Right hindlimb (tissue), 1 donor: ENCODE measurements at regions not wholly inside any gene's neighbourhood (a gene's known extent, or its start where the extent isn't known, plus 50 kb on each side); places are given as distances from the start of the nearest gene placed in this dataset.
"Not testable (repeated sequence)": the region's sequence is repeated elsewhere in the genome, so short reads cannot be mapped to it uniquely, and the experiment has no call there.

Experiments used
- DNase-seq: peaks from one replicate; pipeline ENCODE4 v3.0.0-alpha.2; 2018

DNA sequence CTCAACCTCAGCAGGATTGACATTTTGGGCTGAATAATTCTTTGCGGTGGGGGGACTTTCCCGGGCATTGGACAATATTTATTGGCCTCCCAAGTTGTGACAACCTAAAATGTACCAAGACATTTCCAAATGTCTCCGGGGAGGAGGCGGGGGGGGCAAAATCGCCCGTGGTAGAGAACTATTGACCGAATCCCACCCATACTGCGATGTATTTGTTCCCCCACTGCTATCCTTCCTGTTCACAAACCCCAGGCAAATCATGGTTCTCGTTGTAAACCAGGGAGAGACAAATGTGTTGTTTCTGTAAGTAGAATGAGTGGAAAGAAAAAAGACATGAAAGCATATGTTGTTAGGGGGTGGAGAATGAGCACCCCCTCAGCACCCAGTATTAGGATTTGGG, 141.9 kb downstream of the PSAT1 start:
- DNase-seq, result no peak

DNA sequence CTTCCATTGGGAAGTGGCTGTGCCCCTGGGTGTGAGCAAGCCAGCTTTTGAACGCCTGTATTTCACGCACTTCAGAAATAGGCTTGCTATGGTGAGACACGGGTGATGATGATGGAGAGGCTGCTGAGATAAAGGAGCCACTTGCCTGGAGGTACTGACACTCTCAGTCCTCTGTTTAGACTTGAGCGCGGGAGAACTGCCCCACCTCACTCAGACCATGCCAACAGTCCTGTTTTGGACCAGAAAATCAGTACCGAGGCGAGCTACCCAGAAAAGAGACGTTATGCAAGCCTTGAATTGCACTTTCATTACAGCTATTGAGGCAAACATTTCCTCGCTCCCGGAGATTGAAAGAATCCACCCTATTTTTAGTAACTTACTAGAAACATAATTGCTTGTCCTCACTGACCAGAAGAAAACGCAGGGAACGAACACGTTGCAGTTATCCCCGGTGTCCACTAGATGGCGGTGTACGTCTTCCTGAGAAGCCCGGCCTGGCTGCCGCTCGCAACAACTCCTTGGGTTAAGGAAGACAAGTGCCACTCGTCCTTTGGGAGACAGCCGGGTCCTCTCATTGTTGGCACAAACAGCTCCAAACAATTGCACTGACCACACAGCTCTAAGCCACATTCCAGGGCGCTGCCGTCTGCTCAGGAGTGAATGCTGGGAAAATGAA, 142.4 kb downstream of the PSAT1 start:
- peak; percentile 88 for DNase-seq

DNA sequence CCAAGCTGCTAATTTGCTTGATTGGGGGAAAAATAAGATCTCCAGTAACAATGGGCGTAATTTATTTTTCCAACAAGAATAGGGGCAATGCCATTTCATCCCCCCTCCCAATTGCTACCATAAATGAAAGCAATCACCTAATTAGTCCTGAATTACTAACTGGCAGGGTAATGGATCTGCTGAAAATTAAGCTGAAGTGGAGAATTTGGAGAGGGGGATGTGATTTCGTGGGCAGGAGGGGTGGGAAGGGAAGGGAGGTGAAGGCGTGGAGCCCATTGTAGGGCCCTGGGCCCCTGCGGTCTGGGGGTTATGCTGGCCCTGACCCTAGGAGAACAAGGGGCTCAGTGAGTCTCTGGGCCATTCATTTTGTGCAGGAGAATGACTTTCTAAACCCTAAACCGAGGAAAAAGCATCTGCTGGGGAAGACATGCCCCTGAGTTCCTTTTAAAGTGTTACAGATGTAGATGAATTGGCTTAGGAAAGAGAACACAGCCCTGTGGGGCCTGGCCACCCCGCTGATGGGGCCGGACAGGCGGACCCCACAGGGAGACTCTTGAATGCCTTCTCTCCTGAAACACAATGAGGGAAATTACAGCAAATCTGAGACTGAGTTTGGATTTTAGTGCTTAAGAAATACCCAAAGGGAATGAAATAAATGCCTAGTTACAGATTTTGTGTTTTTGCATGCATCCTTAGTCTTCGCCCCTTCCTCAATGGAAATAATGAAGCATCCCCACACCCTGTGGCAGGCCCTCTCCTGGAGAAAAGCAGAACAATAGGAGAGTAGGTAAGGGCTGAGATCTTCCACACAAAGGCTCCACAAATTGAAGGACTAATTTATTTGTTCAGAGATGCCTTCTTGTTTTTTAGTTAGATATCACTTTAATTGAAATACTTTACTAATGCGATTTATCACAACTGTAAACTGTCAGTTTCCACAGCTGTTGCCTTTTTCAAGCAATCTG, 143.2 kb downstream of the PSAT1 start:
- DNase-seq, result no peak

DNA sequence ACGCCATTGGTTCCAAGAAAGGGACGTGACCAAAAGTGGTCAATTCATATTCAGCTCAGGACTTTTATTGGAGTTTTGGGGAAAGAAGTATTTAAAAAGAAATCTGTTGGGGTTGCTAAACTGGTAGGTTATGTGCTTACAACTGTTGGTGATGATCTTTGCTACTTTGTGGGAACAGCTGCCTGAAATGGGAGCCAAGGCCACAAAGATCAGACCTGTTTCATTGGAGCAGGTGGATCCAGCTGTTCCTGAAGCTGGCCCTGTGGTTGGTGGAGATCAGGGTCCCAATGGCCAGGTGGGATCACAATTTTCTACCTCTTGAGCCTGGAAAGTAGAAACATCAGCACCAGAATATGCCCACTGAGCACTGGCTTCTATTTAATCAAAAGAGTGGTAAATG, 144.5 kb downstream of the PSAT1 start:
- DNase-seq, result no peak

DNA sequence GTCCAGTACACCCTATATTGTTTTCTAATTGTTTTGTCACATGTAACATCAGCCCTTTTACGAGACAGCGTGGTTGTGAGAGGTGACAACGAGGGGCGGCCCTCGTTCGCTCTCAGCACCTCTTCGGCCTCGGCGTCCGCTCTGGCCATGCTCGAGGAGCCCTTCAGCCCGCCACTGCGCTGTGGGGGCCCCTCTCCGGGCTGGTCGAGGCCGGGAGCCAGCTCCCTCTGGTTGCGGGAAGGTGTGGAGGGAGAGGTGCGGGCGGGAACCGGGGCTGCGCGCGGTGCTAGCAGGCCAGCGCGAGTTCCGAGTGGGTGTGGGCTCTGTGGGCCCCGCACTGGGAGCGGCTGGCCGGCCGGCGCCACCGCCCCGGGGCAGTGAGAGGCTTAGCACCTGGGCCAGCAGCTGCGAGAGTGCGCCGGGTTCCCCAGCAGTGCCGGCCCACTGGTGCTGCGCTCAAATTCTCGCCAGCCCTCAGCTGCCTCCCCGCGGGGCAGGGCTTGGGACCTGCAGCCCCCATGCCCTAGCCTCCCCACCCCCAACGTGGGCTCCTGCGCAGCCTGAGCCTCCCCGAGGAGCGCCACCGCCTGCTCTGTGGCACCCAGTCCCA, 145.0 kb downstream of the PSAT1 start:
- DNase-seq, result no peak

DNA sequence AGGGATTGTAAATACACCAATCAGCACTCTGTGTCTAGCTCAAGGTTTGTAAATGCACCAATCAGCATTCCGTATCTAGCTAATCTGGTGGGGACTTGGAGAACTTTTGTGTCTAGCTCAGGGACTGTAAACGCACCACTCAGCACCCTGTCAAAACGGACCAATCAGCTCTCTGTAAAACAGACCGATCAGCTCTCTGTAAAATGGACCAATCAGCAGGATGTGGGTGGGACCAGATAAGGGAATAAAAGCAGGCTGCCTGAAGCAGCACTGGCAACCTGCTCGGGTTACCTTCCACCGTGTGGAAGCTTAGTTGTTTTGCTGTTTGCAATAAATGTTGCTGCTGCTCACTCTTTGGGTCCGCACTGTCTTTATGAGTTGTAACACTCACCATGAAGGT, 145.7 kb downstream of the PSAT1 start:
- DNase-seq, result not testable (repeated sequence)

DNA sequence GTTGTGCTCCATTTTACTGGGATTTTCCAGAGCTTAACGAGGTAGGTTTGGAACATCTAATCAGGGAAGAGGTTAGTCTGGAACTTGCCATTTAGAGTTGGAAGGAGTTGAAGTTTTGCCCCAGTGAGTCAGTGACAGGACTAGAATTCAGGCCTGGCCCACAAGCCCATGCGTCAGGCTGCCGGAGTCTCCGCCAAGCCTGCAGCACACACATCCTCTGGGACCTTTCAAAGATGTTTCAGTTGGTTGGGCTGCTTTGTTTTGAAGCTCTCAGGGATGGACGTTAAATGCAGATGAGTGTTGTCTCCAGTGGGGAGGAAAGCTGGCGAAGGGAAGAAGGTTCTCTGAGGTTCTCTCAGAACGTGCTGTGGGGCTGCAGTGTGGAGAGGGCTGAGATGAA, 147.0 kb downstream of the PSAT1 start:
- DNase-seq, result no peak

DNA sequence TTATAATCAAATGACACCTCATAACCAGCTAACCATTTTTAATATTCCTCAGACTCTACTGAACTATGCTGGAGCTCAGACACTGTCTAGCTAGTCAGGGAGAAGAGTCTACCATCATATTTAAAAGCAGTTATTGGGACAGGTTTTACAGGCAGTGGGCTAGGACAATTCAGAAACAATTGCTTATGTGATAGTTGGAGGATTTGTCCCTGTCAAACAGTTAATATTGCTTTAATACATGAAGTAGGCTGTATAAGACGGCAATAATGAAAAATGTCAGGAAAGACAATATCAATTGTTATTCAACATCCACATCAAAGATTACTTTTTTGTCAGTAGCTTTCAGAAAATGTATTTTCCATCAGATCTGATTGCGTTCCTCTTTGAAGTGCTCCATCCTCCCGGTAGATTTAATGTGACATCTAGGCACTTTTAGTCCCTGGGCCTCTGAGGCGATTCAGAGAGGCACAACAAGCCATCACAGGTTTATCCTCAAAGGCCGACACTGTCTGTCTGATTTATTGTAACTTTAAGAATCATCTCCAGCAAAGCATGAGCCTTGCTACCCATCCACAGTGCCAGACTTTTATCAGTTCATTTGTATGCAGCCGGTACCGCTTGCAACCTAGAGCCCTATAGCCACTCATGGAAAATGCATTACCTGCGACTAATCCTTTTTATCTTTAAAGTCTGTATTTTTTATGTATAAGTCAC, 152.2 kb downstream of the PSAT1 start:
- no peak for DNase-seq

DNA sequence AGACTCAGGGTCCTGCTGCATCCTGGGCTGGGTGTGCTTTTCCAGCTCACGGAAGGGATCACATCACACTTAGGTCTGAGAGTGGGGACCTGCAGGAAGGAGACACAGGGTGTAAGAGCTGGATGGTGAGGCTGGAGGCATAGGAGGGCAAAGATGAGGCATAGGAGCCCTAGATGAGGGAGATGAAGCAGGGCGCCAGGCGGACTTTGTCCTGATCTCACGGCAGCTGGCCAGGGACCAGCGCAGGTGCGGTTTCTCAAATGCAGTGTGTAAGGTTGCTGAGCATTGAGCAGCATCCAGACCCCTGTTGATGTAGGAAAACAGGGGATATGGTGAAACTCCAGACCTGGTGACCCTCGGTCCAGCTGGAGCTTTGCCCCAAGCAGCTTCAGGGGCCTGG, 156.5 kb downstream of the PSAT1 start:
- no peak for DNase-seq

DNA sequence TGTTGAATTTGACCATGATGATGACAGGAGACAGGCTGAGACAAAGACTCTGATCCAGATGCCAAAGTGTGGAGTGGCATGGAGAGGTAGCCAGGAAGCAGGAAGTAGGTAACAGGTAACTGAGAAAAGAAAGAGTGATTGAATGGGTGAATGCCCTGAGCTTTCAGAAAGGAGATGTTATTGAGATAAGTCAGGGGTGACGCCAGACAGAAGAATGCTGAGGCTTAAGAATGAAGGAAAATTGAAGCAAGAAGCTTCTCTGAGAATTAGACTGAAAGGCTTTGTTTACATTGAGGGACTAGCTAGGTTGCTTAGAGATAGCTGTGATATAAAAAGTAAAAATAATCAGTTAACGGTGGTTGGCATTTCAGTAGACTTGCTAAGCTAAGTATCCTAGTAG, 165.7 kb downstream of the PSAT1 start:
- DNase-seq, result no peak

DNA sequence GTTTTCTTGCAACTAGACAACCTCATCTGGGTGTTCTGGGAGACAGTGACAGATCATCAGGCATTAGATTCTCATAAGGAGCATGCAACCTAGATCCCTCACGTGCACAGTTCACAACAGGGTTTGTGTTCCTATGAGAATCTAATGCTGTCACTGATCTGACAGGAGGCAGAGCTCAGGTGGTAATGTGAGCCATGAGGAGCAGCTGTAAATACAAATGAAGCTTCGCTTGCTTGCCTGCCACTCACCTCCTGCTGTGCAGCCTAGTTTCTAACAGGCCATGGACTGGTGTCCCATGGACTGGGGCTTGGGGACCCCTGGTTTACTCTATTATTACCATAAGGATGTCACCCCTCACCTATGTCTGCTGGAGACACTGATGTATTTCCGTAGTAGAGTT, 166.8 kb downstream of the PSAT1 start:
- no peak for DNase-seq

DNA sequence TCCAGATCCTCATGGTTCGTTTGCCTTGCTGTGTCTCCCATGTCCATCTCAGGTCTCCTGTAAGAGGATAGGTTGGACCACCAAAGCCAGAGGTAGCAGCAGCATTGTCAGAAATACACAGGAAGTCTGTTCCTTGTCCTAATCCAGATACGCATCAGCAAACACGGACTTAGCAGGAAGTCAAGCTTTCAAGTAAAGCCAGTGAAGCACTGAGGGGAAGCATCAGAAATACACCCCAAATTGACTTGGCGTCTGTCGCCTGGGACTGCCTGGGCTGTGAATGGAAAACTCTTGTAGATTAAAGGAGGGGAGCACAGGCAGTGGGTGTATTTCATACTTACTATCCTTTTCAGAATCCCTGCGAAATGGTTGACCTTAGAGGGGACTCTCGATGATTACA, 171.3 kb downstream of the PSAT1 start:
- no peak for DNase-seq

DNA sequence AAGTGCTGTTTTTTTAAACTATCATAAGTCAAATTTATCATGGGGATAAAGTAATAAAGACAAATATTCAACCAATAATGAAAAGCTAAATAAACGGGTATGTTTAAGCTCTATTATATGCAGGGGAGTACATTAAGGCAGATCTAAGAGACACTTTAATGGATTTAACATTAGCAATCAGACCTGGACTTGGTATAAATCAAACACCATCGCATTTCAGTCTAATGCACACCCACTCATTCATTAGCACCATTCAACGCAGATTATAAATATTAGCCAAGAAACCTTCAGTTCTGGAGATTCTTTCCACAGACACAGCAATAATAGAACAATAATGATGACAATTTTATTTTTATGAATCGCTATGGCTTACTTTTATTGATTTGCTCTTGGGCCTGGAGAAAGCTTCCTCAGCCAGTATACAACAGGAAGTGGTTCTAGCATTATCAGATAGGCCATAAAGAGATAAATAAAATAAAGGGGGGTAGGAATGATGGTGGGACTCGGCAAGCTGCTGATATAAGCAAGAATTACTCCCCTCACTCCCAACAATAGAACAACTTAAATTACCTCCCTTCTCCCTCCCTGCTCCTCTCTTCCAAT, 172.2 kb downstream of the PSAT1 start:
- no peak for DNase-seq

DNA sequence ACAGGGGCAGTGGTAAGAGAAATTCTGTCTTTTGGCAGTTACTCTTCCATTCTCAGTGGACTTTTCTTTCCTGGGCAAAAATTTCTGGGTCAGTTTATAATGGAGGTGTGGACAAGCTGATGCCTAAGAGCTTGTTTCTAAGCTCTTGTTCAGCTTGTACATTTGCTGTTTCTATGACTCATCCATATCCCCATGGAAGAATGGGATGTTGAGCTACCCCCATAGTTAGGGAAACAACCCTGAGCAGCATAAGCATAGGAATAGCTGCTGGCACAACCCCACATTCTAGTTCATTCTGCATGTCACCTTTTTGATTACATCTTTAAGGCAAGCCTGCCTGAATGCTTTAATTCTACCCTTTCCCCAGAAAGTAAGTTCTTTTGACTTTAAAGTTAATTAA, 173.3 kb downstream of the PSAT1 start:
- no peak for DNase-seq

DNA sequence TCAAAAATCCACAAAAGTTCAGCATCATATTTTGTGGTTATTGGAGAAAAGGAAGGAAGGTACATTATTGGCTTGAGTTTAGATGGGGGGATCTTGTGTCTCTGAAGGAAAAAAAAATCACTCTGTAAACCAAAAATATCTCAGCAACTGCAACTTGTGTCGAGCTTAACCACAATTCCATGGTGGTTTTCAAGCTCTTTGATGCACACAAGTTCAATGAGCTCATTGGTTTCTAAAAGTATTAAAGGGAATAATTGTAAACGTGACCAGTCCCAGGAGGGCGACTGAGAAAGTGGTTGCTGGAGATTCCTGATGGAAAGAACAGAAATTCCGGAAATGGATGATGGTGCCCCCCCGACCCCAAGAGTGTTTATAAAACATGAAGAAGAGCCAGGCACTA, 173.8 kb downstream of the PSAT1 start:
- DNase-seq, result no peak

DNA sequence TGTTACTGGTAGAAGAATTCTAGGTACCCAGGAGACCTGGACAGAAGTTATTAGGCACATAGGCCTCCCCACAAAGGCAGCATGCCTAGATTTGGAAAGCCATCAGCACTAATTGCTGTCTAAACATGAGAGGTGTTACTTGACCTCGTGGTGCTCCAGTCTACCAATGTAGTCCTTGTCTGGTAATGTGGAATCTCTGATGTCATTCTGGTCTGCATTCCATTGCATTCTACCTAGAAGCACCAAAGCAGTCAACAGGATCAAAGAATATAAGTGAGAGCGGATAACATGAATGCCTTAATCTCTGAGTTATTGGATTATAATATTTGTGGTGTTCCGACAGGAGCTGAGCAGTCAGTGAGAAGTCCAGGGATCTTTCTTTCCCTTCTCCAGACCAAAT, 175.2 kb downstream of the PSAT1 start:
- no peak for DNase-seq

DNA sequence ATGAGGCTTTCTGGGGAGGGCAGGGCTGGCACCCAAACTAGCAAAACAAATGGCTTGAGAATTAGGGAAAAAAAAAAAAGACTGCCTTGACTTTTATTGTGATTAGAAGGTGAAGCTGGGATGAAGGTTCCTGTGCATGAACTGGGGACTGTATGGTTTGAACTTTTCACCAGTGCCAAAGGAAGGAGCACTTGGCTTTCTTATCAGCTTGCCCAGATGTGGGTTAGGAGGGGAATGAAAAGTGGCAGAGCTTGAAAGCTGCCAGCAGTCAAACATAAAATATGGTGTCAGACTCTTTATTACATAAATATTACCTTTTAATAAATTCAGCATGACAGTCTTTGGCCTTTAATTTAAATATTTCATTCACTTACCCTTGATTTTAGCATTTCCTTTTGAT, 182.5 kb downstream of the PSAT1 start:
- DNase-seq, result no peak

DNA sequence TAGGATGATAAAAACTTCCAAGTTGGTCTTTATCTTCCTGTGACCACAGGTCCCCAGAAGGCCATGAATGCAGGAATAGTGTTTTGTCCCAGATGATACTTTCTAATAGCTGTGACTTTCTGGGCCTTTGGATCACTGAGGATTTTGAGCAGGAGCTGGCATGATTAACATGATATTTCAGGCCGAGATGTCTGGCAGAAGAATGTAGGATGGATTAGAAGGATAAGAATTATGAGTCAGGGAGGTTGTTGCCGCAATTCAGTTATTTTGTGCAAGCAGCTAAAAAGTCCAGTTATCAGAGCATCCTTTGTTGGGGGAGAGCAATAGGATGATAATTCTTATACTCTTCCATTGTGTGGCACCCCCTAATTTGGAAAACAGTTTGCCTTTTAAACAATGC, 189.7 kb downstream of the PSAT1 start:
- no peak for DNase-seq

DNA sequence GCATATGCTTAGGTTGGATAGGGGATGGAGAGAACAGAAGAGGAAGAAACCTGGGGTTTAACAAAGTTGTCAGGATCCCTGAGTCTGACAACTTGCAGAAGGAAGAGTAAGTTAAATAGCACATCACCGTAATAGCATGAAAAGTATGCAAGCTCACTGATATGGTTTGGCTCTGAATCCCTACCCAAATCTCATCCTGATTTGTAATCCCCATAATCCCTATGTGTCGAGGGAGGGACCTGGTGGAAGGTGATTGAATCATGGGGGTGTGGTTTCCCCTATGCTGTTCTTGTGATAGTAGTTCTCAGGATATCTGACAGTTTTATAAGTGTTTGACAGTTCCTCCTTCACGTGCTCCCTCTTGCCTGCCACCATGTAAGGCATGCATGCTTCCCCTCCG, 193.3 kb downstream of the PSAT1 start:
- DNase-seq, result no peak

DNA sequence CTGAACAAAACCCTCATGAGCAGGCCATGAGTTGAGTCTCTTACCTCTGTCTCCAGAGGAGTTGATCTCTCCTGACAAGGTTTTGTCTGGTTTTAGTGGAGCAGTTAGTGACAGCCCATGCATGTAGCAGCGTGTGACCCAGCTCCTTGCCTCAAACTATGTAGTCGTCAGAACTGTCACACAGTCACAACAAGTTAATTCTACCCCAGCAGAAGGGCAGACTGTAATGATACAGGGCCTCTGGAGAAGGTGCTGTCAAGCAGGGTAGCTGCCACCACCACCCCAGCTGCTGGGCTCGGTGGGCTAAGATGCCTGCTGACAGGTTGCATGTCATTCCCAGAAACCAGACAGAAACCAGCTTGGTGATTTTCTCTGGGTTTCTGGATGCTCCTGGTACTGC, 194.5 kb downstream of the PSAT1 start:
- DNase-seq, result no peak

DNA sequence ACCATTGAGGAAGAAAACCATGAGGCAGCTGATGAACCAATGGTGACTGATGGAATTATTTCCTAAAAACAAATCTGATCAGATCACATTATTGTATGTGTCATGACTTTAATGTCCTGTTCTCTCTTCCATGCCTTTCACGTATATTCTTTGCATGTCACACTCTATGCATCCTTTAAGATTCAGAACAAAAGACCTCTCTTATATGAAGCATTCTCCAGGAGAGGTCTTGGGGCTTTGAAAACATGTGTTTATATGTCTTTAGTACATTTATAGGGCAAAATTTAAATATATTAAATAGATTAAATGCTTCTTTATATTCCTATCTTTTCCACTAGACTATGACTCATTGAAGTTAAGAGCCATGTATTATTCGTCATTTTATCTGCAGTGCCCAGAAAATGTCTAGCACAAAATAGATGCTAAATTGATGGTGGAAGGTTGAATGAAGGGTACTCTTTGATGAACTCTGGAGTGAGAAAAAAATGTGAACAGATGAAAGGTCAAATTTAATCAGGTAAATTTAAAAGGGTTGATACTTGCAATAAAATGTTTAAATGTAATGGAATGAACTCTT, 196.3 kb downstream of the PSAT1 start:
- DNase-seq, result no peak

DNA sequence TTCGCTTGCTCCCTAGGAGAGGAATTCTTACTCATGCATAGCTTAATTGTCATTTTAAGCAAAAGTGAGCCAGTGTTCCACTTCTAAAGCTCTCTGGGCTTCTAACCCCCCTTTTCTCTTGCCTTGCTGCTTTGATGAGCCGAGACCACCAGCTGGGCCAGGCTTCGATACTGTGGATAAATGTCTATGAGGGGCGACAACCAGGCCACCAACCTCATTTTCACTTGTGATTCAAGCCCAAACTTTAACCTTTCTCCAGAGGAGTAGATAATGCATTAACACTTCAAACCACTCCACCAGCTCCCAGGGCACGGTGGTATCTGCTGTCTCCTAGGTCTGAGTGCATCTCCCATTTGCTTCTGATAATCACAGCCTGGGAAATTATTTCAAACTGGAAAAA, 205.6 kb downstream of the PSAT1 start:
- no peak for DNase-seq

DNA sequence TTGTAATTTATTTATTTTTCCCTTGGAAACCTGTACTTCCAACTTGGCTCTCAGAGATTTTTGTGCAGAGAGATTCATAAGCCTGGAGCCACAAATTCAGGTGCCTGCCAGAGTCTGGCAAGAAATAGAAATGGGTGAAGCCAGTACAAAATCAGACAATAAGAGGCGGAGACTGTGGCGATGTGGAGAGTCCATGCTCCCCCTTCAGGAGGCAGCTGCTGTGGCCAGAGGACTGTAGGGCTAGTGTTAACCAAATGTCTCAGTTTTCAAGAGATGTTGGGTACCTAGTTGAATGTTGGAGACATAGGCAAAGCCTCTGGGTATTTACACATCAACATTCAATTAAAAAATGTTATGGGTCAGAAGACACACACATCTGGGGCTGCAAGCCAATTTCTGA, 208.6 kb downstream of the PSAT1 start:
- DNase-seq, result no peak
